HG03097 (cell line): ENCODE measurements at regions not wholly inside any gene's neighbourhood (a gene's known extent, or its start where the extent isn't known, plus 50 kb on each side); places are given as distances from the start of the nearest gene placed in this dataset.

Source experiments
- ATAC-seq: cut with Tn5 transposase; IDR thresholded peaks from one replicate; pipeline ENCODE4 v1.9.1; 2021; ENCODE audit not compliant: unreplicated experiment, low FRiP score

- ATAC-seq = no peak
These were observed 612.8 kb downstream of the ZPLD1 start for GRCh38 chr3:103047640-103048039.

- ATAC-seq = no peak
These were observed 613.4 kb downstream of the ZPLD1 start for GRCh38 chr3:103048068-103048722.

GRCh38 chr3:103052236-103052830, 617.5 kb downstream of the ZPLD1 start:
- ATAC-seq = no peak

GRCh38 chr3:103055021-103055520, 620.3 kb downstream of the ZPLD1 start:
- no peak for ATAC-seq

- no peak for ATAC-seq
These were observed 621.7 kb downstream of the ZPLD1 start for GRCh38 chr3:103056542-103056941.

- ATAC-seq = no peak
These were observed 622.2 kb downstream of the ZPLD1 start for GRCh38 chr3:103057003-103057402.

- no peak for ATAC-seq
These were observed 622.7 kb downstream of the ZPLD1 start for GRCh38 chr3:103057487-103057886.

- no peak for ATAC-seq
These were observed 624.6 kb downstream of the ZPLD1 start for GRCh38 chr3:103059432-103059831.

GRCh38 chr3:103060242-103060641, 625.4 kb downstream of the ZPLD1 start:
- ATAC-seq = no peak

GRCh38 chr3:103067963-103068362, 633.1 kb downstream of the ZPLD1 start:
- ATAC-seq = no peak

- no peak for ATAC-seq
These were observed 640.5 kb downstream of the ZPLD1 start for GRCh38 chr3:103075282-103075681.

- no peak for ATAC-seq
These were observed 643.1 kb downstream of the ZPLD1 start for GRCh38 chr3:103077910-103078309.

GRCh38 chr3:103082501-103082900, 647.7 kb downstream of the ZPLD1 start:
- no peak for ATAC-seq

- ATAC-seq = no peak
These were observed 649.2 kb downstream of the ZPLD1 start for GRCh38 chr3:103083848-103084631.

- peak; percentile 79 for ATAC-seq
These were observed 650.6 kb downstream of the ZPLD1 start for GRCh38 chr3:103085465-103085864.

GRCh38 chr3:103089758-103090157, 654.9 kb downstream of the ZPLD1 start:
- no peak for ATAC-seq

- no peak for ATAC-seq
These were observed 670.4 kb downstream of the ZPLD1 start for GRCh38 chr3:103105206-103105605.

GRCh38 chr3:103112273-103112672, 677.5 kb downstream of the ZPLD1 start:
- no peak for ATAC-seq

GRCh38 chr3:103126115-103126514, 691.3 kb downstream of the ZPLD1 start:
- peak; percentile 47 for ATAC-seq

- peak; percentile 39 for ATAC-seq
These were observed 692.3 kb downstream of the ZPLD1 start for GRCh38 chr3:103127098-103127630.

- peak; percentile 82 for ATAC-seq
These were observed 692.9 kb downstream of the ZPLD1 start for GRCh38 chr3:103127737-103128136.
